GM12891 (cell line): ENCODE measurements at regions not wholly inside any gene's neighbourhood (a gene's known extent, or its start where the extent isn't known, plus 50 kb on each side); places are given as distances from the start of the nearest gene placed in this dataset.

Experiments
- SPI1 ChIP-seq: IDR thresholded peaks from 2 replicates; pipeline ENCODE4 v1.6.1; 2011; ENCODE audit warnings: low read depth, low read length, control low read depth
- TAF1 ChIP-seq: IDR thresholded peaks from 2 replicates; pipeline ENCODE4 v1.6.1; 2011; ENCODE audit warnings: low read depth, low read length, control low read depth

- TF ChIP-seq TAF1 = no peak
- no peak for TF ChIP-seq SPI1
Measured at GRCh38 chr12:124222368-124223245, 72.3 kb upstream of the RFLNA start.
